Right hindlimb (tissue), 1 donor: ENCODE measurements at regions not wholly inside any gene's neighbourhood (a gene's known extent, or its start where the extent isn't known, plus 50 kb on each side); places are given as distances from the start of the nearest gene placed in this dataset.

ENCODE experiments used
- DNase-seq: peaks from one replicate; pipeline ENCODE4 v3.0.0-alpha.2; 2018

DNA sequence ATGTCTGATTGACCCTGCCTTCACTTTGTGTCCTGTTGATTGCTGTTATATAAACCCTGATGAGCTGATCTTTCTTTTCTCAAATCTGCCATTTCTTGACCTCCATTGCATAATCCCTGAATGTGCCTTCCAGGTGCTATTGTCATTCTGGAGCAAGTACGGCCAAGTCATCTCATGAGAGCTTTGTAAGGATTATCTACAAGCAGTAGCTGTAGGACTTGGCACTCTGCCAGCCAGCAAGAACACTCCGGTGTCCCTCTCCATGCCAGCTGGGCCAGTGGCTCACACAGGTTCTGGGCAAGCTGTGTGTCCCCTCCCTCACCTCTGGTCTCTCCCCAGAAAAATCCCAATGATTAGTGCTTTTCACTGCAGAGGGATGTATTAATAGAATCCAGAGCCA, 348.1 kb downstream of the FOXO1 start:
- DNase-seq, result no peak

DNA sequence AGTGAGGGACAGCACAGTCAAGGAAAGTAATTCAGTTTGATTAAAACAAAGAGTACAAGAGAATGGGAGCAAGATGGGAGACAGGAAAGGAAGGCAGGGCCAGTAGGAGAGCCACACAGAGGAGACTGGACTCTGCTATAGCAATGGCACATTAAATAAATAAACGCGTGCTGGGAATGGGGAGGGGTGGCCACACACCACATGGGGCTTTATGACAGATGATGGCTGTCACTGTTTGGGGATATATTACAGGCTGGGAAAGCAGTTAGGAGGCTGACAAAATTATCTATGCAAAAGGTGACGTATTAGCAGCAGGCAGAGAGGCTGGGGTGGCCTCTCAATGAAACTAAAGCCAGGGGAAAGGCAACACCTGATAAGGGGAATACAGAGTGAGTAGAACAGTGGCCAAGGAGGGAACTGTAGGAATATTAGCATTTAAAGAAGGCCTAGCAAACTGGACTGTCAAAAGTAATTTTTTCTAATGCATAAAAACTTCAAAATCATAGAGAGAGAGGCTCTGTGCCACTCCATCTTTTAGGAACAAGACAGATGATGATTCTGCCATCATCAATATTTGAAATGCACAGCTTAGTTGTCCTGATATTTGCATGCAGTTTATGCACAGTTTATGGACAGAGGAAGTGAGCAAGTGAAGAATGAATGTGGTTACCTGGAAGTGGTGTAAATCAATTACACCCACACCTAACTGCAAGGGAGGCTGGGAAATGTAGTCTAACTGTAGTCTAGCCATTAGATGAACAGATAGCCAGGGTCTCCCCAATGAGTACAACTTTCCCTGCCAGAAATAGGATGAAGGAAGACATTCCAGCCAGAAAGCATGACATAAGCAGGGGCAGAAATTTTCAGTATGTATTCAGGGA, 346.5 kb downstream of the FOXO1 start:
- no peak for DNase-seq

DNA sequence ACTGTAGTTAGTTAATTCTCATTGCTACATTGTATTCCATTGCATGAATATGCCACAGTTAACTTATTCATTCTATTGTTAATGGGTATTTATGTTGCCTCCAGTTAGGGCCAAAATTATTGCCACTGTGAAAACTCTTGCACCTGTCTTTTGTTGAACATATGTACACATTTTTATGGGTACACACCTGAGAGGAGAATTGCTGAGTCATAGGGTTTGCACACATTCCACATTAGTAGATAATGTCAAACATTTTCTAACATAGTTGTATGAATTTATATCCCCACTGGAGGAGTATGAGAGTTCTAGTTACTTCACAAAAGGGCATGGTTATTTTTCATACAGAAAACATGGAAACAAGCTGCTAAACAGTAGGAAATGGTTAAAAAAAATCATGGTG, 338.4 kb downstream of the FOXO1 start:
- DNase-seq, result no peak

DNA sequence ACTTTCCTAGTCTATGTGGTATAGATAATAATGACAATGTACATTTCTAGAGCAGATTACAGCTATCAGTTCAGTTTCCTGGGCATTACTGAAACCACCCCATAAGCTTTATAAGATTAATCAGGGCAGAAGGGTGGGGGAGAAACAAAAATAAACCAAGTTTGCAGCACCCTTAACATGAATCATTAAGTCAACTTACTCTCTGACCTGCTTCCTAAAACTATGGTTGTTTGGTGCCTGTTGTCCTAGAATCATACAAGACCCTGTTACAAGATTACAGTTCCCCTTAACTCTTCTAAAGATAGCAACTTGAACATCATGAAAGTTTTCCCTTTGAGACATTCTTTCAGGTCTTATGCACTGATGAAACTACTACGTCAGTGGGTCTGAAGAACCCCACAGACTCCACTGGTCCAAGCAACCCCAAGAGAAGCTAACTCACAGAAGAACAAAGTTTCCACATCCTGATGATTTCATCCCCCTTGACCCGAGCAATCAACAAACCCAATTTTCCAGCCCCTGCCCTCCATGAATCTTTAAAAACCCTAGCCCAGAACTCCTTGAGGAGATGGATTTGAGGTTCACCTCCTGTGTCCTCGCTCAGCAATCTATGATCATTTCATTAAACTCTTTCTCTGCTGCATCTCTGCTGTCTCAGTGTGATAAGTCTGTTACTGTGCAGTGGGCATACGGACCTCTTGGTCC, 336.5 kb downstream of the FOXO1 start:
- no peak for DNase-seq

DNA sequence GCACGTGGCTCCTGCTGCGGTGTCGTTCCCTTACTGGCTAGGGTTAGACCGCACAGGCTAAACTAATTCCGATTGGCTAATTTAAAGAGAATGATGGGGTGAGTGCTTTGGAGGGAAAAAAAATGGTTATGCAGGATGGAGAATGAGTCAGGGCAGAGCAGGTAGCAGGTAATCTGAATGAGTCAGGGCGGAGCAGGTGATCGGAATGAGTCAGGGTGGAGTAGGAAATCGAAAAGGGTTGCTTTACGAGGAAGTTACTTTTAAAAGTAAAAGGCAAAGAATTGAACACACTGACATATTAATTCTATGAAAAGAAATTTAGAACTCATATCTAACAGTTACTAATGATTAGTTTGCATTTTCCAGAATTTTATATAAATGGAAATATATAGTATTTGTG, 335.5 kb downstream of the FOXO1 start:
- no peak for DNase-seq

DNA sequence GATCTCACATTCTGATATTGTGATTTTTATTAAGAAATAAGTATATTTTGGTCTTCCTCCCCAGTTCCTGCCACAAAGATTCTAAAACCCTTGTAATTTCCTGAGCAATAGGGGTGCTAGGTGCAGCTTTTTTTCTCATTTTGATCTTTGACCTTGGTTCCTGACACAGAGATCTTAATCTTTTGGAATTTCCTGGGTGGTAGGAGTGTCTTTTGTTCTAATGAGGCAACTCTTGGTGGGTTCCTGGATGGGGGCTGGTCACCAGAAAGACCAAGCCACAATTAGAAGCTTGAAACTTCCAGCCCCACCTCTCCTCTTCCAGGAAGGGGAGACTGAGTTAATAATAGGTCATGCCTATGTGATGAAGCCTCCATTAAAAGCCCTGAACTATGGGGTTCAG, 334.6 kb downstream of the FOXO1 start:
- DNase-seq, result no peak

DNA sequence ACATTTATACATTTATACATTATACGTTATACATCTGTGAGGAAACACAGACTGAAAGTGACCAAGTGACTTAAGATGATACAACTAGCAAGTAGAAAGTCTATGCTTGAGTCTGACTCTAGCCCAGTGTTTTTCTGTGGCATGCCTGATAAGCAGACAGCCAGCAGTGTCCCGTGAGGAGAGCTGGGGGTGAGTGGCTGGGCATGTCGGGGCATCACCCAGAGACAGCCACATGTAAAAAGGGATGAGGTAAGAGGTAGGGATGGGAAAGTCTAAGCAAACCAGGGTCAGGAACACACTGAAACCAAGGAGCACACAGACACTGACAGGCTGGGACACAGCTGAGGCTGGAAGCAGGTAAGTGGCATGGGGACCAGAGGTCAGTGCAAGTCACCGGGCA, 333.2 kb downstream of the FOXO1 start:
- DNase-seq, result no peak

DNA sequence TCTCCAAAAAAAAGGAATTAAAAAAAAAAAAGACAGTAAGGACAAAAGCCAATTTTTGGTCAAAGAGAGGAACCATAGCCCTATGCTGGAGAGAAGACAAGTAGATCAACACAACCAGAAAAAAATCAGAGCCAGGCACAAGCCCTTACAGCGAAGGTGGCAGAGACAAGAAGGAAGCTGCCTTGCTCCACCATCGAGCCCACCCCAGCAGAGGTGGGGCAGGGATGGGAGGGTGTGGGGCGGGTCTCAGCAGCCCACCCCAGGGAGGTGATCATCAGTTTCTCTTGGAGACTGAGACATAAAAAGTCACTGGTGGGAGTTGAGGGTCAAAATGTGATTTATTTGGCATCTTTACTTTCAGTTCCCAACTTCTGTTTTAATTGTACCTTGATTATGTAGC, 332.4 kb downstream of the FOXO1 start:
- no peak for DNase-seq

DNA sequence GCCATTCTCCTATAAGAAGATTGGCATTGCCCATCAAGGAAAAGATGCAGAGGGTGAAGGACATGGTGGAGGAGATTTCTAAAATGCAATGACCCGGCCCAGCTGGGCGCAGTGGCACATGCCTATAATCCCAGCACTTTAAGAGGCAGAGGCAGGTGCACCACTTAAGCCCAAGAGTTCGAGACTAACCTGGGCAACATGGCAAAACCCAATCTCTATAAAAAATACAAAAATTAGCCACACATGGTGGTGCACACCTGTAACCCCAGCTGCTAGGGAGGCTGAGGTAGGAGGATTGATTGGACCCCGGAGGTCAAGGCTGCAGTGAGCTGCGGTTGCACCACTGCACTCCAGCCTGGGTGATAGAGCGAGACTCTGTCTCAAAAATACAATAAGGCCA, 331.8 kb downstream of the FOXO1 start:
- no peak for DNase-seq

DNA sequence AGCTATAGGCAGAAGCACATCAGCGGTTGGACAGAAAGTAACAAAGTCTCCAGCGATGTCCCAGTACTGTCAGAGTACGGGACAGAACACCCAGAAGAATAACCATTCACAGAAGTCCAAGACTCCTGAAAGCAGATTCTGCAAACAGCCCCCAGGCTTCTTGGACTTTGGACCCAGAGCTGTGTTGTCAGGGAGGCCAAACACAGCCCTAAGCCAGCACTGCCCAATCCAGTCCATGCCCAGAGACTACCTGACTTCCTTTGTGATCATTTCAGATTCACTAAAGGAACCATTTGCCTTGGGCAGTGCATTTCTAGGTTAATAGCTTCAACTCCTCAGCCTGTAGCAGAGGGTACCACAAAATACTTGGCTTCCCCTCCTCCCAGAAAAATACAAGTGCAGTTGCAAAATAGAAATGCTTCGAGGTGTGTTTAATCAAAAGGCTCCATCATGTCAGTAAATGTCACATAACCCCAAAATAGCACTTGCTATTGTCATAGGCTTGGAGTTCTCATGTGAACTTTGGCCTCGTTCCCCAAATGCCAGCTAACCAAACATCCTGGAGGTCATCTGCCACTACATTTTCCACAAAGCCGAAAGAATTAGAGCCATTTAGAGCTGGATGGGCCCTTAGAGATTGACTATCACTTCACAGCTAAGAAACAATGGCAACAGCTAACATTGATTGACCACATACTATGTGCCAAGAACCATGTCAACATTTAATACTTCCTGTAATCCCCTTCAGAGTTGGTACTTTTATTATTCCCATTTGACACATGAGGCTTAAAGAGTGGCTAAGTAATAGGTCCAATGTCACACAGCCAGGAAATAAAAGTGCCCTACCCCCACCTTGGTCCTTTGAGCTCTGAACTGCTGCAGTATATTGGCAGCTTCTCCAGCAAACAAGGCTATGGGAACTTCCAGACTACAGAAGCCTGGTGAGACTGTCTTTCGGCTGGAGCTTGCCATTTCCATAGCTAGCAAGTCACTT, 329.9 kb downstream of the FOXO1 start:
- DNase-seq, result no peak

DNA sequence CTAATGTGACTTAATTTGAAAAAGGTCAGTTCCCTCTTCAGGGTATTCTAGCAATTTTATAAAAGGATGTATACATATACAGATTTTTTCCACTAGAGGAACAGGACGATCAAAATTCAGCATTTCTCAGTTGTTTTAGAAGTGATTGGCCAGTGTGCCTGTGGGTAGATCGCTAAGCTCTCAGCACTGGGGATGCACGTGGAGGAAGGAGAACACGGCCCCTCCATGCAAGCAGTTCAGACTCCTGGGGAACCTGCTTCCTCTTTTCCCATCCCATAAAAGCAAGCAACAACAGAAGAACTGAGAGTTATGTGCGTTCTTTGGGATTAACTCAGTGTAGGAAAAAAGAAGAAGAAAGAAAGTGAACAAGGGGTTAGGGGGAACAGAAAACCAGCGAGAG, 328.8 kb downstream of the FOXO1 start:
- DNase-seq, result no peak

DNA sequence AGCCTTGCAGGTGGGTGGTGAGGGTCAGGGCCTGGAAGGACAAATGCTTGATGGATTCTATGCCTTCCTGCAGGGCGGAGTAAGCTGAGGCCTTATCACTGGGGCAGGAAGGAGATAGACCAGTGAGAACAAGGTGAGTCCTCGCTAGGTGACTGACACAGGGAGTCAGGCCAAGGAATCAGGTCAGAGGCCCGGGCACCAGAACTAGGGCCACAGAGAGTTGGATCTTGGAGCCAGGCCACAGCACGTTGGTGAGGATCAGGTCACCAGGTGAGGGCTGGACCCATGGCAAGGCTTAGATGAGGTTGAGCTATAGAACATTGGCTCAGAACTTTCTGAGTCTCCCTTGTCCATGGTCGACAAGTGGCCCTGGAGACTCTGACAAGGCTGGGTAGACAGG, 328.2 kb downstream of the FOXO1 start:
- DNase-seq, result no peak

DNA sequence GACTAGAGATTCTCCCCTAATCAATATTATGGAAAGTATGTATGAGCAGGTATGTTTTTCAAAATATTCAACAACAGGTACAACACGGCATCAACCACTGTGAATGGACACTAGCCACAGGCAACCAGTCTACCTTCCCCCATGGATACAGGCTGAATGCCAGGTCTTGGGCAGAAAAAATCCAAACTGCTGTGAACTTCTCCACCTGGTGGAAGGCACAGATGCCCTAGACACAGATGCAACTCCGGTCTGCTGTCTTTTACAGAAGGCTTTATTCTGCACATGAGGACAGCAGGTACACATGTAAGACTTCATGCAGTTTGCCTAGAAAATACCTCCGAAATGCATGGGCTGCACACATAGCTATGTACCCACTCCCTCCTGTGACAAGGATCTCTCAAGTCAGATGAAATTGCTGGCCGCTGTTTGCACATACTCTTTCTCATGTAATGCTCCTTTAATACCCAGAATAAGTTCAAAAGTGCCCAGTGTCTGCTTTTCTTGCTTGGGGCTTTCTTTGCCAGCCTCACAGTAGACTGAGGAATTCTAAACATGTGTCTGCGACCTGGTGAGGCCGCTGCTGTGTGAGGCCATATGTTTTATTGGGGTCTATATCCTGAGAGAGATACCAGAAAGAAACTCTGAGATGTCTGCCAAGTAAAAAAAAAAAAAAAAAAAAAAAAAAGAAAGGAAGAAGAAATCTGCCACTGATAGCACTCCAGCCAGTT, 325.9 kb downstream of the FOXO1 start:
- DNase-seq, result no peak

DNA sequence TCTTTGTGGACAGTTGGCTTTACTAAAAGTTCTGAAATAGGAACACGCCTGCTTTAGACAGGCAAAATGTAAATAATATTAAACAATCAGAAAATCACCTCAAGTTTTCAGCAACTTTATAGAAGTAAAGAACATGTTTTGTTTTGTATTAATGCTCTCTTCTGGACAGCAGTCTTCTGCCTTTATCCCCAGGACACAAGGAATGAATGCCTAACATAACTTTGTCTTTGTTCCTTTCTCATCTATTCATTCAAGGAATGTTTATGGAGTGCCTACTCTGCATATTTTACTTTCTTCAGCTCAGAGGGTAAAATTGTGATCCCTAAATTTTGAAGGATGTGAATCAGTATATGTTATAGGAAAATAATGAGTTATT, 325.4 kb downstream of the FOXO1 start:
- DNase-seq, result no peak

DNA sequence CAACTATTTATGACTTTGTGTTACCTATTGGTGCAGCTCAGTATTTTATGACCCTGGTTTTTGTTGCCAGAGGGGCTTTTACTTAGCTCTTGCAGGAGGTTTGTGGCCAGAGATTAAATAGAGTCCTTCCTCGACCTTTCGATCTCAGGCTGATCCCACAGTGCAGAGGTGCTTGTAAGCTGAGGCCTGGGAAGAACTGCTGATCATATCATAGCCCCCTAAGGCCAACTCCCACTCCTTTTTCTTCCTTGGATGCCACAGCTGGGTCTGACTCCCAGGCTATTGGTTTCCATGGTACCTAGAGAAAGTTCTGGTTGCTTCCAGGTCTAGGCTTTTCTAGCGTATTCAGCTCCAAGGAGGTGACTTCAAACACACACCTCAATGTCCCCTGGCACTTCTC, 324.9 kb downstream of the FOXO1 start:
- no peak for DNase-seq

DNA sequence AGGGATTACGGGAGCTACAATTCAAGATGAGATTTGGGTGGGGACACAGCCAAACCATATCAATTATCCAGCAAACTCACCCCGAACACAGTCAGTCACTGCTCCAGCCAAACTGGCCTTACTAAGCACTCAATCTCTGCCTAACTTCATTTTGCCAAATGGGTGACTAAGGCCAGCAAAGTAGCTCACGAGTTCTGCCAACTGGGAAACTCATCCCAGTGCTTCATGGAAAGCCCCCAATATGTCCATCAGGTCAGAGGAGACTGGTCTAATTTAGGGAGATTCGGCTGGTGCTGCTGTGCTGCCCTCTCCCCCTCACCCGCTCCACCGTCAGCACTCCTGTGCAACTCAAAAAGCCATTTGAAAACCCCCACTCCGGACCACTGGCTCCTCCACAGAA, 324.0 kb downstream of the FOXO1 start:
- DNase-seq, result no peak

DNA sequence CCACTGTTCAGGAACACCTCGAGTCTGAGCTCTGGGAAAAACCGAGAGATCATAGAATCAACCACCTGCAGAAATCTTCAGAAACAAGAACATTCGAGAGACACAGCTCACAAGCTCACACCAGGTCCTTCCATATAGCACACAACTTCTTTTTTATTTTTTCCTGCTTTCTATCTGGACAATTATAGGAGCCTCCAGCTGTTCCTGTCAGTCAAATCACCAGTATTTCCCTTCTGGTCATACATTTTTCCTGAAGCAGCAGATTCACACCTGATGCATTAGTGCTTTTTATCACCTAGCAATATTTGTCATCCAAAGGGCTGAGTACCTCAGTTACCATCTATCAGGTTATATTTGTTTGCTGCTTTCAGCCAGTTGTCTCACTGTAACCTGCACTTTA, 323.5 kb downstream of the FOXO1 start:
- no peak for DNase-seq

DNA sequence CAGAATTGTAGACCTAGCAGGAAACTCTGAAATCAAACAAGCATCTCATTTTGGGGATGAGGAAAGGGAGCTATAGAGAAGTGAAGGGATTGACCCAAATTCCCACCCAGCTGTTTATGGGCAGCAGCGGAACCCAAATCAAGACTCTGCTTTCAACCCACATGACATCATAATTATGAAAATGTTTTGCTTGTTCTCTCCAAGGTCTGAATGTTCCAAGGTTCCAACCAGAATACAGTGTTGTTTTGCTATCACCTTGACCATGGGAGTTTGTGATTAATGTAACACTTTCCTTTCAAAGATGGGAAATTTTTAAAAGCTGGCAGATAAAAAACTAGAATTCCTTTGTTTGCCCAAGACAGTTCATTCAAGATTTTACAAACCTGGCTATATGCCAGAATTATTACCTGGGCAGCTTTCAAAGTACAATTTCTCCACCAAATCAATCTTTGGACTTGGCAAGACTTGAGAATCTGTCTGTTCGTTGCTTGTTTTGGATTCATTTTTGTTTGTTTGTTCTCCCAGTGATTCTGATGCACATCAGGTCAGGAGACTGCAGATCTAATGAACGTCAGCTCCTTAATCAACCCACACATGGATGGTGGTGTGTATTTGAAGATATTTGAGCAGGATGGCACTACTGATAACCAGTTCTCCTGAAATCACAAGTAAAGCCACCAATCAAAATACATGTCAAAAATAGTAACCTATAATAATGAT, 322.7 kb downstream of the FOXO1 start:
- no peak for DNase-seq

DNA sequence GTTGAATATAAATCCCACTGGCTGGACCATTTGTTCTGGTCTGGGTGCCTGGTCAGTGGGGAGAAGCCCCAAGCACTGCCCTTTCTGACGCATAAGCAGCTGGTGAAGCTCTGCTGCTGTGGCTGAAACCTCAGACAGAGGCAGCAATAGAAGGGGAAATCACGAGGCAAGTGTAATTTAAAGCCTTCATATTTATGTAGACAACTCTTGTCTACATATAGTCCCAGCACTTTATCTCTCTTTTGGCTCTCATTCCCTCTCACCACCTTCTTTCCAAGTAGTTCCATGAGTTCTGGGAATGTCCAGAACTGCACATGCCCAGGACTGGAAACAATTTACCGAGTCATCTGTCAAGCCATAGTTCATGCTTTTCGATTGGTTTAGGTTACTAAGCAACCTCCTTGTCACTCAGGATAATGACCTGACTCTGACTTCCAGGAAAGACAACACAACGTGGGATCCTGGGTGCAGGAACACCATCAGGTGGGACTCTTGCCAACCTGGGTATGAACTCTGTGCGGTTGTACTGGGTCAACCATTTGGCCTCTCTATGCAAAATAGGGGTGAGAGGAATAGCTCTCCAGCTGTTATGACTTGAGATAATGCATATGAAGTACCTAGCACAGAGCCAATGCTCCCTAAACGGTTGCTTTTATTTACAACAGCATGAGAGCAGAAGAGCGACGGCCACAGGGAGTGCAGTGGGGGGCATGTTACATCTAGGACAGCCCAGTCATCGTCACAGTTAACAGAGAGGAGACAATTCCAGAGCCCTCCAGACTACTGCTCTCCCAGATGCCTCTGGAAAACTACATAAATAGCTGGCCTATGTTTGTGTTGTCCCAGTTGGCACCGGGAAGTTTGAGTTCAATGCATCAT, 321.9 kb downstream of the FOXO1 start:
- no peak for DNase-seq

DNA sequence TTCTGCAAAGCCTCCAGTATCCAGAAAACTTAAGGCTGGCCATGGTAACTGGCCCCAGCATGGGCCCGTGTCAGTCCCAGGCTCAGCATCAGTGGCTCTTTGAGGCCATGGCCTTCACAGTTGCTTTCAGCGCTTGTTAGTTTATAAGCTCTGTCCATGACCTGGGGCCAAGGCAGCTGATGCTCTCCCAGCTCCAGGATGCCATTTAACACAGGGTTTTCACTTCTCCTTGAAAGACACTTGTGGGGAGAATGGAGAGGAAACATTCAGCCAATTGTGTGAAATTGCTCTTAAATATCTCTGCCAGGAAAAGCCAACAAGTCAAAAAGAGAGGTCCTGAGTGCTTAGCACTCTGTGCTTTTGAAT, 321.3 kb downstream of the FOXO1 start:
- DNase-seq, result no peak
